Uterus (tissue), 2 donors: ENCODE measurements at regions not wholly inside any gene's neighbourhood (a gene's known extent, or its start where the extent isn't known, plus 50 kb on each side); places are given as distances from the start of the nearest gene placed in this dataset.

Experiments
- CTCF ChIP-seq, 4 experiments: fragments of 200-600 bp in 2 of 4; fragments of 450-650 bp in 2 of 4; sonication (generic) in 2 of 4; IDR thresholded peaks; one replicate each; pipeline ENCODE4 v1.5.1; 2016 to 2019; ENCODE audit warnings: antibody characterized with exemption in 4 of 4, mild to moderate bottlenecking in 2 of 4, moderate library complexity in 1 of 4
- POLR2A ChIP-seq, 2 donors: fragments of 450-650 bp; IDR thresholded peaks; one replicate each; pipeline ENCODE4 v1.6.1; 2016; ENCODE audit warnings: antibody characterized with exemption in 2 of 2, mild to moderate bottlenecking in 1 of 2, moderate library complexity in 1 of 2

GRCh38 chr3:153431076-153431475, 269.1 kb downstream of the RAP2B start:
- TF ChIP-seq CTCF (IDR thresholded peaks at IDR 0.05) (no peak), POLR2A (IDR thresholded peaks at IDR 0.05) (no peak)
